H9 (cell line): ENCODE measurements at regions not wholly inside any gene's neighbourhood (a gene's known extent, or its start where the extent isn't known, plus 50 kb on each side); places are given as distances from the start of the nearest gene placed in this dataset.

Experiments used
- DNase-seq: peaks from one replicate; pipeline ENCODE4 v3.0.0-alpha.2; 2017
- H2AFZ ChIP-seq: one replicate; pipeline ENCODE4 v1.6.1; 2013; ENCODE audit warnings: mild to moderate bottlenecking, low read length, control low read depth, moderate library complexity
- H2AK5ac ChIP-seq: 2 replicates; pipeline ENCODE4 v1.6.1; 2013; ENCODE audit warnings: low read length, control low read depth, mixed read lengths; ENCODE audit not compliant: insufficient read length
- H2BK120ac ChIP-seq: one replicate; pipeline ENCODE4 v1.6.1; 2013; ENCODE audit warnings: low read depth, mild to moderate bottlenecking, low read length, control low read depth, inconsistent platforms; ENCODE audit not compliant: poor library complexity, severe bottlenecking
- H2BK12ac ChIP-seq: 2 replicates; pipeline ENCODE4 v1.6.1; 2013; ENCODE audit warnings: low read length, control low read depth, mixed read lengths, low read depth; ENCODE audit not compliant: insufficient read length
- H2BK15ac ChIP-seq: 2 replicates; pipeline ENCODE4 v1.6.1; 2013; ENCODE audit warnings: low read depth, low read length, control low read depth
- H2BK20ac ChIP-seq: one replicate; pipeline ENCODE4 v1.6.1; 2013; ENCODE audit warnings: low read depth, mild to moderate bottlenecking, low read length, control low read depth, inconsistent platforms; ENCODE audit not compliant: poor library complexity, severe bottlenecking
- H2BK5ac ChIP-seq: 2 replicates; pipeline ENCODE4 v1.6.1; 2013; ENCODE audit warnings: low read length, control low read depth, mixed read lengths; ENCODE audit not compliant: insufficient read length
- H3K14ac ChIP-seq: 2 replicates; pipeline ENCODE4 v1.6.1; 2013; ENCODE audit warnings: low read length, control low read depth; ENCODE audit not compliant: insufficient read depth
- H3K18ac ChIP-seq: 2 replicates; pipeline ENCODE4 v1.6.1; 2013; ENCODE audit warnings: low read depth, mild to moderate bottlenecking, mixed read lengths, low read length, control low read depth; ENCODE audit not compliant: insufficient read length
- H3K23ac ChIP-seq: 2 replicates; pipeline ENCODE4 v1.6.1; 2013; ENCODE audit warnings: low read length, control low read depth, mixed read lengths, low read depth; ENCODE audit not compliant: insufficient read length
- H3K23me2 ChIP-seq: 2 replicates; pipeline ENCODE4 v1.6.1; 2013; ENCODE audit warnings: low read depth, mild to moderate bottlenecking, mixed read lengths, low read length, control low read depth; ENCODE audit not compliant: insufficient read length, poor library complexity, severe bottlenecking
- H3K27ac ChIP-seq: 2 replicates; pipeline ENCODE4 v1.5.1; 2013; ENCODE audit warnings: low read length, control low read depth, mixed read lengths, low read depth; ENCODE audit not compliant: insufficient read length
- H3K27me3 ChIP-seq: 2 replicates; pipeline ENCODE4 v1.6.1; 2013; ENCODE audit warnings: low read length, control low read depth, inconsistent platforms; ENCODE audit not compliant: insufficient read depth
- H3K4ac ChIP-seq: 2 replicates; pipeline ENCODE4 v1.6.1; 2013; ENCODE audit warnings: low read depth, mild to moderate bottlenecking, control low read depth, inconsistent platforms, low read length, moderate library complexity
- H3K4me1 ChIP-seq: 2 replicates; pipeline ENCODE4 v1.6.1; 2013; ENCODE audit warnings: low read length, control low read depth, inconsistent platforms; ENCODE audit not compliant: insufficient read depth
- H3K4me2 ChIP-seq: 2 replicates; pipeline ENCODE4 v1.6.1; 2013; ENCODE audit warnings: low read length, control low read depth, mixed read lengths; ENCODE audit not compliant: insufficient read length, insufficient read depth
- H3K56ac ChIP-seq: 2 replicates; pipeline ENCODE4 v1.6.1; 2013; ENCODE audit warnings: low read depth, mild to moderate bottlenecking, mixed read lengths, low read length, control low read depth; ENCODE audit not compliant: insufficient read length
- H3K79me1 ChIP-seq: 2 replicates; pipeline ENCODE4 v1.6.1; 2013; ENCODE audit warnings: low read depth, mild to moderate bottlenecking, moderate library complexity, low read length, control low read depth, inconsistent platforms; ENCODE audit not compliant: insufficient read depth, poor library complexity, severe bottlenecking
- H3K79me2 ChIP-seq: 2 replicates; pipeline ENCODE4 v1.6.1; 2013; ENCODE audit warnings: low read length, control low read depth, inconsistent platforms; ENCODE audit not compliant: insufficient read depth
- H3K9ac ChIP-seq: 2 replicates; pipeline ENCODE4 v1.6.1; 2013; ENCODE audit warnings: low read length, control low read depth, mixed read lengths; ENCODE audit not compliant: insufficient read length; ENCODE audit errors: extremely low read depth
- H3K9me3 ChIP-seq: one replicate; pipeline ENCODE4 v1.6.1; 2013; ENCODE audit warnings: low read depth, low read length, inconsistent platforms; ENCODE audit not compliant: control insufficient read depth
- H3T11ph ChIP-seq: one replicate; pipeline ENCODE4 v1.6.1; 2013; ENCODE audit warnings: mild to moderate bottlenecking, low read length, control low read depth, inconsistent platforms
- H4K20me1 ChIP-seq: one replicate; pipeline ENCODE4 v1.6.1; 2013; ENCODE audit not compliant: control insufficient read depth, insufficient read length, insufficient read depth
- H4K5ac ChIP-seq: 2 replicates; pipeline ENCODE4 v1.6.1; 2013; ENCODE audit warnings: low read depth, mild to moderate bottlenecking, mixed read lengths, low read length, control low read depth; ENCODE audit not compliant: insufficient read length
- H4K8ac ChIP-seq: replicated peaks from 2 replicates; pipeline ENCODE4 v1.6.1; 2013; ENCODE audit warnings: low read length, control low read depth, mixed read lengths, low read depth; ENCODE audit not compliant: insufficient read length
- H4K91ac ChIP-seq: 2 replicates; pipeline ENCODE4 v1.6.1; 2013; ENCODE audit warnings: low read depth, mild to moderate bottlenecking, moderate library complexity, mixed read lengths, low read length, control low read depth; ENCODE audit not compliant: insufficient read length
- H3K27ac Mint-ChIP-seq, 3 experiments: 2 replicates in 2 of 3; 3 replicates in 1 of 3; pipeline ENCODE4 v1.8.0; 2020 to 2021; ENCODE audit warnings: mixed read lengths in 3 of 3, mild to moderate bottlenecking in 1 of 3, moderate library complexity in 1 of 3
- H3K27me3 Mint-ChIP-seq: 2 replicates; pipeline ENCODE4 v1.8.0; 2021; ENCODE audit warnings: low read depth, mild to moderate bottlenecking, moderate library complexity, mixed read lengths
- H3K36me3 Mint-ChIP-seq, 3 experiments: 2 replicates in 2 of 3; 3 replicates in 1 of 3; pipeline ENCODE4 v1.8.0; 2020 to 2021; ENCODE audit warnings: low read depth in 3 of 3, mixed read lengths in 3 of 3; ENCODE audit not compliant: insufficient read depth in 1 of 3
- H3K4me1 Mint-ChIP-seq, 2 experiments: 2 replicates each; pipeline ENCODE4 v1.8.0; 2020; ENCODE audit warnings: mixed read lengths in 2 of 2
- H3K4me3 Mint-ChIP-seq, 2 experiments: 2 replicates in 1 of 2; 3 replicates in 1 of 2; pipeline ENCODE4 v1.8.0; 2020 to 2021; ENCODE audit warnings: mild to moderate bottlenecking in 2 of 2, mixed read lengths in 2 of 2, moderate library complexity in 1 of 2
- H3K9me3 Mint-ChIP-seq, 2 experiments: 2 replicates in 1 of 2; 3 replicates in 1 of 2; pipeline ENCODE4 v1.8.0; 2020; ENCODE audit warnings: mild to moderate bottlenecking in 2 of 2, mixed read lengths in 2 of 2, moderate library complexity in 1 of 2
- CTCF ChIP-seq: fragments of 200-600 bp; sonication (generic); conservative IDR thresholded peaks from 3 replicates; pipeline ENCODE4 v1.8.0; 2021; ENCODE audit warnings: antibody characterized with exemption, mild to moderate bottlenecking
- WGBS: extraction: QIAGEN DNeasy Blood & Tissue Kit; methylation state at CpG from one replicate; pipeline ENCODE4 v1.1.7; 2013; ENCODE audit warnings: missing lambda C conversion rate, low lambda C conversion rate, mixed read lengths; ENCODE audit not compliant: insufficient read length; ENCODE audit errors: extremely low coverage; 5-methylcytosine and 5-hydroxymethylcytosine counted together

- Histone ChIP-seq H2BK15ac (no peak overlapping the region), H2BK20ac (no peak overlapping the region), H2AK5ac (no peak overlapping the region), H3K4ac (no peak overlapping the region), H3K9ac (no peak overlapping the region), H3K56ac (no peak overlapping the region), H3K14ac (no peak overlapping the region), H3K18ac (no peak overlapping the region), H2BK12ac (no peak overlapping the region), H2BK120ac (no peak overlapping the region), H2AFZ (no peak overlapping the region), H4K8ac (no peak overlapping the region), H3K27ac (no peak overlapping the region), H3K79me2 (no peaks in the 10 kb centered on the region), H3K79me1 (no peaks in the 10 kb centered on the region), H3T11ph (no peak overlapping the region), H3K27me3 (peaks cover 3% of the 10 kb centered on the region; the same call in 1 of the 2 replicates), H3K23me2 (no peaks in the 10 kb centered on the region), H3K9me3 (no peaks in the 10 kb centered on the region), H4K20me1 (no peaks in the 10 kb centered on the region), H2BK5ac (no peak overlapping the region), H3K23ac (no peak overlapping the region), H4K5ac (no peak overlapping the region), H4K91ac (no peak overlapping the region), H3K4me2 (no peak overlapping the region), H3K4me1 (no peaks in the 10 kb centered on the region)
- no peak overlapping the region; a peak in 2 of 7 replicates for H3K27ac Mint-ChIP-seq
- H3K27me3 Mint-ChIP-seq, result peaks cover 40% of the 10 kb centered on the region
- no CpG with 5 or more reads among the region's 25 CpGs for WGBS
- no peak overlapping the region for H3K4me3 Mint-ChIP-seq
- H3K36me3 Mint-ChIP-seq, result no peaks in the 10 kb centered on the region
- DNase-seq, result no peak
- H3K4me1 Mint-ChIP-seq, result peaks cover 13 to 22% of the 10 kb centered on the region in 2 experiments
- no peak for TF ChIP-seq CTCF
- H3K9me3 Mint-ChIP-seq, result peaks cover 5% of the 10 kb centered on the region in 2 experiments; a peak in 4 of 5 replicates
Observed at GRCh38 chr5:1673042-1673677, 126.5 kb downstream of the MRPL36 start.
